ENCODE measurements at regions not wholly inside any gene's neighbourhood (a gene's known extent, or its start where the extent isn't known, plus 50 kb on each side); places are given as distances from the start of the nearest gene placed in this dataset.

DNA sequence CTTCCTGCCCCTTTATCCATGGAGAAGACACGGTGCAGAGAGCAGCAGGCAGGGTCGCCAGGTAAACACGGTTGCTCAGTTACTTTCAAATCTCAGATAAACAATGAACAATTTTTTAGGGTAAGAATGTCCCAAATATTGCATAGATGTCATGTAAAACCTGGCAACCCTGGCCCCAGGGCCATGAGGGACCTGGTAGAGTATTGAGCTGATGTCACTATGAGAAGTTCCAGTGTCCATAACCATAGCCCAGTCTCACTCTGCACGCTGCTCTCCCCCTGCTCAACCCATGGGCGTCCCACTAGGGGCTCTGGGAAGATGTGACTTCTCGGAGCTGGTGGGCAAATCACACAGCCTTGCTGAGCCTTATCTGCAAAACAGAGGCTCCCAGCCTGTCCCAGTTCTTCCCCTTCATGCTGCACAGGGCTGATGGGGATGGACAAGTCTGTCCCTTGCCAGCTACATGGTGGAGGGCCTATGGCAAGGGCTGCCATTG lies 71.3 kb upstream of the TOP1 start:
- Histone ChIP-seq H3K9ac (replicated peaks in 1 of 4; ENCODE audit: extremely low read depth in 1 of 4, low read depth in 3 of 4, low read length in 3 of 4) (no peak overlapping the region), H2BK12ac (ENCODE audit: low read depth, low read length) (no peak overlapping the region), H2AFZ (ENCODE audit: low read length) (no peak overlapping the region), H4K20me1 (replicated peaks in 1 of 2; ENCODE audit: control insufficient read depth in 1 of 2, insufficient read depth in 2 of 2, low read length in 2 of 2) (no peaks in the 10 kb centered on the region), H2BK120ac (replicated peaks; ENCODE audit: low read depth, low read length) (no peak overlapping the region), H4K5ac (ENCODE audit: insufficient read length, low read depth, low read length) (no peak overlapping the region), H2AK5ac (ENCODE audit: low read depth, low read length) (no peak overlapping the region), H2BK20ac (ENCODE audit: low read length) (no peak overlapping the region), H4K8ac (ENCODE audit: extremely low read depth, insufficient read depth, low read length) (no peak overlapping the region), H3K18ac (ENCODE audit: extremely low read depth, low read length) (no peak overlapping the region), H3K23me2 (ENCODE audit: low read depth, low read length) (no peaks in the 10 kb centered on the region; the same call in 1 of the 2 replicates), H2BK5ac (ENCODE audit: low read depth, low read length) (no peak overlapping the region), H3K9me3 (ENCODE audit: insufficient read depth in 2 of 2, low read depth in 1 of 2, low read length in 1 of 2) (peaks cover 0 to 2% of the 10 kb centered on the region in 2 experiments; a peak in 1 of 4 replicates), H3K79me2 (ENCODE audit: control insufficient read depth in 1 of 2, insufficient read depth in 2 of 2, low read length in 2 of 2) (no peaks in the 10 kb centered on the region), H3K4ac (replicated peaks; ENCODE audit: insufficient read length, low read depth, low read length) (no peak overlapping the region), H3K27me3 (replicated peaks in 1 of 4; ENCODE audit: control insufficient read depth in 3 of 4, extremely low read depth in 1 of 4, insufficient read depth in 3 of 4, low read length in 3 of 4) (no peaks in the 10 kb centered on the region), H4K91ac (replicated peaks; ENCODE audit: insufficient read length, low read length) (no peak overlapping the region), H3K79me1 (ENCODE audit: low read depth, low read length) (no peaks in the 10 kb centered on the region), H3K27ac (ENCODE audit: low read depth, low read length) (no peak overlapping the region), H3K4me2 (ENCODE audit: insufficient read depth in 1 of 2, low read depth in 2 of 2, low read length in 2 of 2) (no peak overlapping the region), H3K23ac (ENCODE audit: insufficient read length) (no peak overlapping the region), H3K14ac (ENCODE audit: insufficient read length) (no peak overlapping the region), H3K4me1 (replicated peaks in 1 of 4; ENCODE audit: control insufficient read depth in 3 of 4, insufficient read depth in 4 of 4, low read length in 3 of 4) (no peaks in the 10 kb centered on the region; a peak in 1 of 7 replicates), H3K4me3 (ENCODE audit: extremely low read depth in 1 of 4, insufficient read depth in 2 of 4, low read depth in 3 of 4, low read length in 4 of 4) (no peak overlapping the region), H2BK15ac (ENCODE audit: low read length) (no peak overlapping the region), H3K36me3 (ENCODE audit: control insufficient read depth in 2 of 4, insufficient read depth in 4 of 4, low read length in 3 of 4) (no peaks in the 10 kb centered on the region), H3K56ac (replicated peaks; ENCODE audit: insufficient read length, low read depth, low read length) (no peak overlapping the region)
- ChIA-PET CTCF (ENCODE audit: partially characterized antibody) (interaction anchor here (0.7 to 2.3 kb wide), 7 partner anchors 9 to 1688 kb away, joined by 3 to 8 read pairs (median 5); no protein-coding TSS in a partner anchor), POLR2A (ENCODE audit: partially characterized antibody) (no interaction called here)
- TF ChIP-seq POLR2A (IDR thresholded peaks at IDR 0.05; ENCODE audit: control extremely low read depth in 1 of 2, low read depth in 2 of 2, low read length in 2 of 2): no peak
- no peak for TF ChIP-seq TBP (IDR thresholded peaks at IDR 0.05; ENCODE audit: low read depth, low read length)
- no peak for TF ChIP-seq SAP30 (IDR thresholded peaks at IDR 0.05; ENCODE audit: insufficient read depth, insufficient replicate concordance, low read length)
- TF ChIP-seq GTF2F1 (IDR thresholded peaks at IDR 0.05; ENCODE audit: borderline replicate concordance, low read depth, low read length): no peak
- TF ChIP-seq EZH2 (IDR thresholded peaks at IDR 0.05; ENCODE audit: low read depth, low read length, severe bottlenecking): no peak
- 97% methylated on average over 6 of the region's 6 CpGs; no CpG with 5 or more reads in 1 of the 2 experiments for WGBS, 2 experiments (ENCODE audit: extremely low coverage in 1 of 2, insufficient coverage in 1 of 2, insufficient read length in 1 of 2, insufficient replicate concordance in 2 of 2, low coverage in 1 of 2, low lambda C conversion rate in 2 of 2, missing lambda C conversion rate in 1 of 2)
- no peak for FAIRE-seq
- DNase-seq (ENCODE audit: low read depth in 1 of 2, low spot score in 2 of 2): peak in 1 of 2 experiments; percentile 19
